ENCODE measurements at regions not wholly inside any gene's neighbourhood (a gene's known extent, or its start where the extent isn't known, plus 50 kb on each side); places are given as distances from the start of the nearest gene placed in this dataset.

DNA sequence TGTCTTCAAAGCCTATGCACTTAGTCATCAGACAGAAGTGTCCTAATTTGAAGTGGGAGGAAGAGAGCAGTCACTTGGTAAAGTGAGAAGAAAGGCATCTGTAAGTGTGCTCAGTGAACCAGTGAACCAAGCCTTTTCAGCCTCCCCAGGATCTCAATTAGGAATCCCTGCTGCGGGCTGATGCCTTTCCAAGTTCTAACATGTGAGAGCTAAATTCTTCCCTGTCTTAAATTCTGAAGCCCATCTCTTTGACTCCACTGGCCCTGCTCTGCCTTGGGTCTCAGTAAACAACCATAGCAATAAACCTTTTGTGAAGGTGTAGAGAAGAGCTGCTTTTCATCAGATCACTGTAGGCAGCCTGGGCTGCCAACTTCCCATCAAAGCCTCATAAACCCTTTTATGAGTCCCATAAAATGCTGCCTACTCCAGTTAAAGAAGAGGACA is 701.2 kb upstream of the LCORL start:
- TF ChIP-seq ZFP3 (CRISPR knock-in tag; IDR thresholded peaks at IDR 0.05) (no peak), ZC3H10 (CRISPR knock-in tag; IDR thresholded peaks at IDR 0.05) (no peak), ISL1 (CRISPR knock-in tag; IDR thresholded peaks at IDR 0.05) (no peak), ESRRG (CRISPR knock-in tag; IDR thresholded peaks at IDR 0.05) (no peak)
- no peak for ATAC-seq

DNA sequence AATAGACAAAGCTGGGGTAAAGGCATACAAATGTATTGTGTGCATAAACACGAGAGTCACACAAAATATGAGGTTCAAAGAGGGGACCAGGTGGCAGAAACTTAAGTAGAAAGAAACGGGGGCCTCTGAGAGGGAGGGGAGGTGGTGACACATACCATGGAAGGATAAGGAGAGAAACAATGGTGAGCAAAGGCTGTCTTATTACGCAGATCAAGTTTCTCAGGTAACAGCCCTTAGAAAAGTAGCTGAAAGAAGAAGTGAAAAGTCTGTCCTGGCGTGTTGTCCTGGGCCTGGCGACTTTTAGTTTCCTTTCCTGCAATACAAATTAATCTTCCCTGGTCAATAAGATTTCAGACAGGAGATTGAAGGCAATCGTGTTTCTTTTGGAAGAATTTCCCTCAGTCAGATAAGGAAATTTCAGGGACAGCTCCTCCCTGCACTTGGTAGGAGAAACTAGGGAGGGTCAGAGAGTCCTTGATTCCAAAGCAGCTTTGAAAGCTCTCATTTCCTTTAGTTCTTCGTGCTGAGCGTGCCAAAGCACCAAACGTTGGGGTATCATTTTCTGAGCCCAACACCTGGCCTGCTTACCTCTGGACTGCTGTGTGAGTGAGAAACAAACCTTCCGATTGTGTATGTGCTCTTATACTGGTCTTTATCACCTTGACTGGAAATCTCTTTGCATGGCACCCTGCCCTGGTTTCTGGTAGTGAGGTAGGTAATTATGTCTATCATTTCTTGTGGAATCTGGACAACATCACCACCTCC is 676.7 kb upstream of the LCORL start:
- no peak for ATAC-seq
- TF ChIP-seq OSR1 (CRISPR knock-in tag; IDR thresholded peaks at IDR 0.05) (no peak), TOX (CRISPR knock-in tag; IDR thresholded peaks at IDR 0.05; ENCODE audit: borderline replicate concordance) (no peak), TCF4 (CRISPR knock-in tag; IDR thresholded peaks at IDR 0.05; ENCODE audit: borderline replicate concordance) (no peak), ZNF565 (CRISPR knock-in tag; conservative IDR thresholded peaks at IDR 0.05; ENCODE audit: low read depth) (no peak), ARNTL (CRISPR knock-in tag; IDR thresholded peaks at IDR 0.05; ENCODE audit: borderline replicate concordance, low read depth) (no peak)
- TF ChIP-seq, protein P1, sequence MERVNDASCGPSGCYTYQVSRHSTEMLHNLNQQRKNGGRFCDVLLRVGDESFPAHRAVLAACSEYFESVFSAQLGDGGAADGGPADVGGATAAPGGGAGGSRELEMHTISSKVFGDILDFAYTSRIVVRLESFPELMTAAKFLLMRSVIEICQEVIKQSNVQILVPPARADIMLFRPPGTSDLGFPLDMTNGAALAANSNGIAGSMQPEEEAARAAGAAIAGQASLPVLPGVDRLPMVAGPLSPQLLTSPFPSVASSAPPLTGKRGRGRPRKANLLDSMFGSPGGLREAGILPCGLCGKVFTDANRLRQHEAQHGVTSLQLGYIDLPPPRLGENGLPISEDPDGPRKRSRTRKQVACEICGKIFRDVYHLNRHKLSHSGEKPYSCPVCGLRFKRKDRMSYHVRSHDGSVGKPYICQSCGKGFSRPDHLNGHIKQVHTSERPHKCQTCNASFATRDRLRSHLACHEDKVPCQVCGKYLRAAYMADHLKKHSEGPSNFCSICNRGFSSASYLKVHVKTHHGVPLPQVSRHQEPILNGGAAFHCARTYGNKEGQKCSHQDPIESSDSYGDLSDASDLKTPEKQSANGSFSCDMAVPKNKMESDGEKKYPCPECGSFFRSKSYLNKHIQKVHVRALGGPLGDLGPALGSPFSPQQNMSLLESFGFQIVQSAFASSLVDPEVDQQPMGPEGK (CRISPR knock-in tag; IDR thresholded peaks at IDR 0.05; ENCODE audit: borderline replicate concordance), result no peak
- TF ChIP-seq, protein P2, sequence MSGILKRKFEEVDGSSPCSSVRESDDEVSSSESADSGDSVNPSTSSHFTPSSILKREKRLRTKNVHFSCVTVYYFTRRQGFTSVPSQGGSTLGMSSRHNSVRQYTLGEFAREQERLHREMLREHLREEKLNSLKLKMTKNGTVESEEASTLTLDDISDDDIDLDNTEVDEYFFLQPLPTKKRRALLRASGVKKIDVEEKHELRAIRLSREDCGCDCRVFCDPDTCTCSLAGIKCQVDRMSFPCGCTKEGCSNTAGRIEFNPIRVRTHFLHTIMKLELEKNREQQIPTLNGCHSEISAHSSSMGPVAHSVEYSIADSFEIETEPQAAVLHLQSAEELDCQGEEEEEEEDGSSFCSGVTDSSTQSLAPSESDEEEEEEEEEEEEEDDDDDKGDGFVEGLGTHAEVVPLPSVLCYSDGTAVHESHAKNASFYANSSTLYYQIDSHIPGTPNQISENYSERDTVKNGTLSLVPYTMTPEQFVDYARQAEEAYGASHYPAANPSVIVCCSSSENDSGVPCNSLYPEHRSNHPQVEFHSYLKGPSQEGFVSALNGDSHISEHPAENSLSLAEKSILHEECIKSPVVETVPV (CRISPR knock-in tag; IDR thresholded peaks at IDR 0.05), result no peak

DNA sequence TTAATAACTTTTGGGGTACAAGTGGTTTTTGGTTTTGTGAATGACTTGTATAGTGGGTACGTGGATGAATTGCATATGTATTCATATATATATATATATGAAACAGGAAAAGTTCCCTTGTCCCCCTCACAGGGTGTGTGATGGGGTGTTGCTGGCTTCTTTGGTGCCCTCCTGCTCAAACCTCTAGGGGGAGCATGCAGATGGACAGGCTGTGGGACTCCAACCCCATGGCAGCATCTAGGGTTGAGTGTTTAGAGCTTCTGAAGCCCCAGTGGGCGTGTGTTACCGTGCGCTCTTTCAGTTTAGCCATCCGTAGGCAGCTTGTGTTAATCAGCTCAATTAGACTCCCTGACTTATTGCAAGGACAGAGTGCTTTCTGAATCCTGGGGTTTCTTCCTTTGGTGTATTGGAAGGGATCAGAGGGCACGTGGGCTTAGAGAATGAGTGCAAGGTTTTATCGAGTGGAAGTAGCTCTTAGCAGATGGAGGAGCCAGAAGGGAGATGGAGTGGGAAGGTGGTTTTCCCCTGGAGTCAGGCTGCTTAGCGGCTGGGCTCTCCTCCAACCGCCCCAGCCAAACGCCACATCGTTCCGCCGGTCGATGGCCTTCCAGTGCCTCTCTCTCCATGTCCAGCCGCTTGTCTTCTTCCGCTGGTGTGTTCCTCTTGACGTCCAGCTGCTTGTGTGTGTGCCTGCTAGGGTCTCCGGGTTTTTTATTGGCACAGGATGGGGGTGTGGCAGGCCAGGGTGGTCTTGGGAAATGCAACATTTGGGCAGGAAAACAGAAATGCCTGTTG is 674.4 kb upstream of the LCORL start:
- no peak for ATAC-seq
- TF ChIP-seq PPARA (CRISPR knock-in tag; IDR thresholded peaks at IDR 0.05; ENCODE audit: borderline replicate concordance), result no peak
- no peak for TF ChIP-seq TCF4 (CRISPR knock-in tag; IDR thresholded peaks at IDR 0.05; ENCODE audit: borderline replicate concordance)
- TF ChIP-seq GLIS3 (CRISPR knock-in tag; IDR thresholded peaks at IDR 0.05), result no peak
- no peak for TF ChIP-seq RARB (CRISPR knock-in tag; IDR thresholded peaks at IDR 0.05)
- TF ChIP-seq ZNF565 (CRISPR knock-in tag; conservative IDR thresholded peaks at IDR 0.05; ENCODE audit: low read depth), result no peak
- no peak for TF ChIP-seq ZNF70 (CRISPR knock-in tag; IDR thresholded peaks at IDR 0.05)
- TF ChIP-seq, protein P2 (CRISPR knock-in tag; IDR thresholded peaks at IDR 0.05), result no peak
- no peak for TF ChIP-seq ZC3H10 (CRISPR knock-in tag; IDR thresholded peaks at IDR 0.05)
- no peak for TF ChIP-seq TOX (CRISPR knock-in tag; IDR thresholded peaks at IDR 0.05; ENCODE audit: borderline replicate concordance)
- TF ChIP-seq OSR1 (CRISPR knock-in tag; IDR thresholded peaks at IDR 0.05), result no peak
- TF ChIP-seq ARNTL (CRISPR knock-in tag; IDR thresholded peaks at IDR 0.05; ENCODE audit: borderline replicate concordance, low read depth), result no peak
- TF ChIP-seq, protein P3, sequence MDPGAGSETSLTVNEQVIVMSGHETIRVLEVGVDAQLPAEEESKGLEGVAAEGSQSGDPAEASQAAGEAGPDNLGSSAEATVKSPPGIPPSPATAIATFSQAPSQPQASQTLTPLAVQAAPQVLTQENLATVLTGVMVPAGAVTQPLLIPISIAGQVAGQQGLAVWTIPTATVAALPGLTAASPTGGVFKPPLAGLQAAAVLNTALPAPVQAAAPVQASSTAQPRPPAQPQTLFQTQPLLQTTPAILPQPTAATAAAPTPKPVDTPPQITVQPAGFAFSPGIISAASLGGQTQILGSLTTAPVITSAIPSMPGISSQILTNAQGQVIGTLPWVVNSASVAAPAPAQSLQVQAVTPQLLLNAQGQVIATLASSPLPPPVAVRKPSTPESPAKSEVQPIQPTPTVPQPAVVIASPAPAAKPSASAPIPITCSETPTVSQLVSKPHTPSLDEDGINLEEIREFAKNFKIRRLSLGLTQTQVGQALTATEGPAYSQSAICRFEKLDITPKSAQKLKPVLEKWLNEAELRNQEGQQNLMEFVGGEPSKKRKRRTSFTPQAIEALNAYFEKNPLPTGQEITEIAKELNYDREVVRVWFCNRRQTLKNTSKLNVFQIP (CRISPR knock-in tag; IDR thresholded peaks at IDR 0.05; ENCODE audit: borderline replicate concordance, low read depth), result no peak
- no peak for TF ChIP-seq BACH2 (CRISPR knock-in tag; IDR thresholded peaks at IDR 0.05; ENCODE audit: borderline replicate concordance)
- TF ChIP-seq, protein P4, sequence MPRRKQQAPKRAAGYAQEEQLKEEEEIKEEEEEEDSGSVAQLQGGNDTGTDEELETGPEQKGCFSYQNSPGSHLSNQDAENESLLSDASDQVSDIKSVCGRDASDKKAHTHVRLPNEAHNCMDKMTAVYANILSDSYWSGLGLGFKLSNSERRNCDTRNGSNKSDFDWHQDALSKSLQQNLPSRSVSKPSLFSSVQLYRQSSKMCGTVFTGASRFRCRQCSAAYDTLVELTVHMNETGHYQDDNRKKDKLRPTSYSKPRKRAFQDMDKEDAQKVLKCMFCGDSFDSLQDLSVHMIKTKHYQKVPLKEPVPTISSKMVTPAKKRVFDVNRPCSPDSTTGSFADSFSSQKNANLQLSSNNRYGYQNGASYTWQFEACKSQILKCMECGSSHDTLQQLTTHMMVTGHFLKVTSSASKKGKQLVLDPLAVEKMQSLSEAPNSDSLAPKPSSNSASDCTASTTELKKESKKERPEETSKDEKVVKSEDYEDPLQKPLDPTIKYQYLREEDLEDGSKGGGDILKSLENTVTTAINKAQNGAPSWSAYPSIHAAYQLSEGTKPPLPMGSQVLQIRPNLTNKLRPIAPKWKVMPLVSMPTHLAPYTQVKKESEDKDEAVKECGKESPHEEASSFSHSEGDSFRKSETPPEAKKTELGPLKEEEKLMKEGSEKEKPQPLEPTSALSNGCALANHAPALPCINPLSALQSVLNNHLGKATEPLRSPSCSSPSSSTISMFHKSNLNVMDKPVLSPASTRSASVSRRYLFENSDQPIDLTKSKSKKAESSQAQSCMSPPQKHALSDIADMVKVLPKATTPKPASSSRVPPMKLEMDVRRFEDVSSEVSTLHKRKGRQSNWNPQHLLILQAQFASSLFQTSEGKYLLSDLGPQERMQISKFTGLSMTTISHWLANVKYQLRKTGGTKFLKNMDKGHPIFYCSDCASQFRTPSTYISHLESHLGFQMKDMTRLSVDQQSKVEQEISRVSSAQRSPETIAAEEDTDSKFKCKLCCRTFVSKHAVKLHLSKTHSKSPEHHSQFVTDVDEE (CRISPR knock-in tag; IDR thresholded peaks at IDR 0.05), result no peak
- no peak for TF ChIP-seq ESRRG (CRISPR knock-in tag; IDR thresholded peaks at IDR 0.05)
- TF ChIP-seq CSDC2 (CRISPR knock-in tag; IDR thresholded peaks at IDR 0.05), result no peak

Measured in SK-N-SH treated with all-trans-retinoic acid at 6 μM for 48 hours (cell line).